ENCODE measurements at regions not wholly inside any gene's neighbourhood (a gene's known extent, or its start where the extent isn't known, plus 50 kb on each side); places are given as distances from the start of the nearest gene placed in this dataset.

- intact Hi-C loops (cut with DNase I; ENCODE audit: low total_unique reads) = no loop called here
- TF ChIP-seq, protein P1, sequence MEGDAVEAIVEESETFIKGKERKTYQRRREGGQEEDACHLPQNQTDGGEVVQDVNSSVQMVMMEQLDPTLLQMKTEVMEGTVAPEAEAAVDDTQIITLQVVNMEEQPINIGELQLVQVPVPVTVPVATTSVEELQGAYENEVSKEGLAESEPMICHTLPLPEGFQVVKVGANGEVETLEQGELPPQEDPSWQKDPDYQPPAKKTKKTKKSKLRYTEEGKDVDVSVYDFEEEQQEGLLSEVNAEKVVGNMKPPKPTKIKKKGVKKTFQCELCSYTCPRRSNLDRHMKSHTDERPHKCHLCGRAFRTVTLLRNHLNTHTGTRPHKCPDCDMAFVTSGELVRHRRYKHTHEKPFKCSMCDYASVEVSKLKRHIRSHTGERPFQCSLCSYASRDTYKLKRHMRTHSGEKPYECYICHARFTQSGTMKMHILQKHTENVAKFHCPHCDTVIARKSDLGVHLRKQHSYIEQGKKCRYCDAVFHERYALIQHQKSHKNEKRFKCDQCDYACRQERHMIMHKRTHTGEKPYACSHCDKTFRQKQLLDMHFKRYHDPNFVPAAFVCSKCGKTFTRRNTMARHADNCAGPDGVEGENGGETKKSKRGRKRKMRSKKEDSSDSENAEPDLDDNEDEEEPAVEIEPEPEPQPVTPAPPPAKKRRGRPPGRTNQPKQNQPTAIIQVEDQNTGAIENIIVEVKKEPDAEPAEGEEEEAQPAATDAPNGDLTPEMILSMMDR (IDR thresholded peaks at IDR 0.05) = no peak
- Histone ChIP-seq H3K27me3 (no peaks in the 10 kb centered on the region), H3K36me3 (no peaks in the 10 kb centered on the region), H3K27ac (no peak overlapping the region), H3K4me1 (no peaks in the 10 kb centered on the region), H3K4me3 (no peak overlapping the region), H3K9me3 (no peaks in the 10 kb centered on the region)
- no peak for DNase-seq
Measured at GRCh38 chr3:118781839-118782238, 252.8 kb downstream of the IGSF11 start.

DNA sequence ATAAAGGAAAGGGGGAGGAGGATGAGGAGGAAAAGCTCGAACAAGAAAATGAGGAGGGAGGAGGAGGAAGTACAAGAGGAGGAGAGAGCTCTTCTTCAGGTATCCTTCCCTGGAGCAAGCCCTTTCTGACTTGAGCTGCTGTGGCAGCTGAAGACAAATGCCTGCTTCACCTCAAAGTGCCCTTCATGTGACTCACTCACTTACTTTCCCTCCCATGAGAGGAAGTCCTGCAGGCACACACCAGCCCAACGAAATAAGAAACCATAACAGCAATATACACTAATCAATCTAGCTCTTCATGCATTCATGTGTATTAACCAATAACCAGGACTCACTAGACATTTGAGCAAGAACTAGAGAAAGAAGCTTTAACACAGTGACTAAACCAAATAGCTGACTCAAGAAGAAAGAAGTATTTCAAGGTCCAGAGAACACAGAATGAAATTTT is 251.9 kb downstream of the IGSF11 start:
- DNase-seq = no peak
- TF ChIP-seq, protein P1 (IDR thresholded peaks at IDR 0.05) = no peak
- intact Hi-C loops (cut with DNase I; ENCODE audit: low total_unique reads) = no loop called here
- Histone ChIP-seq H3K4me1 (no peaks in the 10 kb centered on the region), H3K36me3 (no peaks in the 10 kb centered on the region), H3K27ac (no peak overlapping the region), H3K9me3 (no peaks in the 10 kb centered on the region), H3K4me3 (no peak overlapping the region), H3K27me3 (no peaks in the 10 kb centered on the region)

- no peaks in the 10 kb centered on the region for H3K36me3 ChIP-seq
- H3K27me3 ChIP-seq = no peaks in the 10 kb centered on the region
- no peak overlapping the region for H3K4me3 ChIP-seq
- intact Hi-C loops (cut with DNase I; ENCODE audit: low total_unique reads) = no loop called here
- TF ChIP-seq, protein P1 (IDR thresholded peaks at IDR 0.05) = no peak
- no peaks in the 10 kb centered on the region for H3K4me1 ChIP-seq
- H3K9me3 ChIP-seq = no peaks in the 10 kb centered on the region
- H3K27ac ChIP-seq = no peak overlapping the region
- no peak for DNase-seq
Measured at GRCh38 chr3:118785415-118785814, 249.2 kb downstream of the IGSF11 start.

GRCh38 chr3:118791246-118791645 is 243.4 kb downstream of the IGSF11 start:
- H3K9me3 ChIP-seq = no peaks in the 10 kb centered on the region

GRCh38 chr3:118792191-118792590 is 242.5 kb downstream of the IGSF11 start:
- no peaks in the 10 kb centered on the region for H3K9me3 ChIP-seq
- intact Hi-C loops (cut with DNase I; ENCODE audit: low total_unique reads) = no loop called here
- H3K4me1 ChIP-seq = no peaks in the 10 kb centered on the region
- no peak overlapping the region for H3K27ac ChIP-seq
- no peaks in the 10 kb centered on the region for H3K27me3 ChIP-seq
- H3K36me3 ChIP-seq = no peaks in the 10 kb centered on the region
- H3K4me3 ChIP-seq = no peak overlapping the region
- TF ChIP-seq, protein P1 (IDR thresholded peaks at IDR 0.05) = no peak
- no peak for DNase-seq

More at GRCh38 chr3:118791246-118791645, 243.4 kb downstream of the IGSF11 start:
- DNase-seq = no peak
- no peak overlapping the region for H3K27ac ChIP-seq
- no peaks in the 10 kb centered on the region for H3K4me1 ChIP-seq
- no peaks in the 10 kb centered on the region for H3K27me3 ChIP-seq
- TF ChIP-seq, protein P1 (IDR thresholded peaks at IDR 0.05) = no peak
- intact Hi-C loops (cut with DNase I; ENCODE audit: low total_unique reads) = no loop called here
- H3K4me3 ChIP-seq = no peak overlapping the region
- no peaks in the 10 kb centered on the region for H3K36me3 ChIP-seq

DNA sequence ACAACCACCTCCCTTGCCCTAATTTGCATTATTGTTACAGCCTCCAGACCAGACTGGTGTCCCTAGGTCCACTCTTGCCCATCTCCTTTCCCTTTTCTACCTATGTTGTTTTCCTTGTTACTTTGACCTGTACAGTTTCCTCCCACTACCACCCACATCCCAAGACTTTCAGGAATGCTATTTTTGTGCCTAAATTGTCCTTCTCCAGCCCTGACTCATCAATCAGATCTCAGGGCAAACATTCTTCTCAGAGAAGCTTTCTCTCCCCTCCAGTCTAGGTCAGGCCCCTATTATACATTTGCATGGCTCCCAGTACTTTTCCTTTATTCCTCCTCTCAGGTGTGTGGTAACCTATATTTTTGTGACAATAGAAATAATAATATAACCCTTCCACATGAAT is 241.5 kb downstream of the IGSF11 start:
- intact Hi-C loops (cut with DNase I; ENCODE audit: low total_unique reads) = no loop called here
- TF ChIP-seq, protein P1 (IDR thresholded peaks at IDR 0.05) = no peak
- H3K27ac ChIP-seq = no peak overlapping the region
- no peaks in the 10 kb centered on the region for H3K4me1 ChIP-seq
- H3K4me3 ChIP-seq = no peak overlapping the region
- no peaks in the 10 kb centered on the region for H3K36me3 ChIP-seq
- no peak for DNase-seq
- no peaks in the 10 kb centered on the region for H3K9me3 ChIP-seq
- H3K27me3 ChIP-seq = no peaks in the 10 kb centered on the region
